MCF 10A (cell line): ENCODE measurements at regions not wholly inside any gene's neighbourhood (a gene's known extent, or its start where the extent isn't known, plus 50 kb on each side); places are given as distances from the start of the nearest gene placed in this dataset.

Experiments used
- BruUV-seq: library from RNA; stranded (reverse); fragments of 400-500 nt; replicated peaks from 2 replicates; lab custom pipeline; 2021; lab: Mats Ljungman, UMichigan
- CTCF ChIA-PET: fragments of 300-600 bp; sonication (Branson Sonifier 250); formaldehyde crosslinking; extraction: SDS; loops from one replicate; lab custom pipeline; 2021; ENCODE audit warnings: antibody characterized with exemption, inconsistent platforms; lab: Yijun Ruan, JAX
- POLR2A ChIA-PET: fragments of 300-600, 350-650 bp; sonication (Branson Sonifier 250); formaldehyde crosslinking; extraction: SDS; loops from one replicate; lab custom pipeline; 2020; ENCODE audit warnings: antibody characterized with exemption, inconsistent platforms; lab: Yijun Ruan, JAX
- DNase-seq: peaks from one replicate; pipeline ENCODE4 v3.0.0-alpha.2; 2018; ENCODE audit not compliant: unreplicated experiment
- H3K27ac Mint-ChIP-seq: one replicate; pipeline ENCODE4 v1.8.0; 2022; ENCODE audit warnings: mild to moderate bottlenecking, low read depth, mixed read lengths; ENCODE audit not compliant: unreplicated experiment
- H3K27me3 Mint-ChIP-seq: one replicate; pipeline ENCODE4 v1.8.0; 2022; ENCODE audit warnings: mixed read lengths; ENCODE audit not compliant: insufficient read depth, unreplicated experiment
- H3K36me3 Mint-ChIP-seq: one replicate; pipeline ENCODE4 v1.8.0; 2022; ENCODE audit warnings: mild to moderate bottlenecking, moderate library complexity, mixed read lengths; ENCODE audit not compliant: insufficient read depth, unreplicated experiment
- H3K4me1 Mint-ChIP-seq: one replicate; pipeline ENCODE4 v1.8.0; 2022; ENCODE audit warnings: mixed read lengths; ENCODE audit not compliant: insufficient read depth, unreplicated experiment
- H3K4me3 Mint-ChIP-seq: one replicate; pipeline ENCODE4 v1.8.0; 2022; ENCODE audit warnings: mild to moderate bottlenecking, moderate library complexity, mixed read lengths; ENCODE audit not compliant: unreplicated experiment
- H3K9me3 Mint-ChIP-seq: one replicate; pipeline ENCODE4 v1.8.0; 2022; ENCODE audit warnings: mixed read lengths; ENCODE audit not compliant: unreplicated experiment
- intact Hi-C: fragments of 100-400 bp; cut with micrococcal nuclease; formaldehyde crosslinking; loops from 2 replicates; pipeline ENCODE4 v1.14.1; 2022
- TF ChIP-seq, protein P1 (sequence below): fragments of 200-600 bp; IDR thresholded peaks from one replicate; pipeline ENCODE4 v1.8.0; 2022; ENCODE audit warnings: antibody characterized with exemption, mild to moderate bottlenecking; ENCODE audit not compliant: unreplicated experiment

DNA sequence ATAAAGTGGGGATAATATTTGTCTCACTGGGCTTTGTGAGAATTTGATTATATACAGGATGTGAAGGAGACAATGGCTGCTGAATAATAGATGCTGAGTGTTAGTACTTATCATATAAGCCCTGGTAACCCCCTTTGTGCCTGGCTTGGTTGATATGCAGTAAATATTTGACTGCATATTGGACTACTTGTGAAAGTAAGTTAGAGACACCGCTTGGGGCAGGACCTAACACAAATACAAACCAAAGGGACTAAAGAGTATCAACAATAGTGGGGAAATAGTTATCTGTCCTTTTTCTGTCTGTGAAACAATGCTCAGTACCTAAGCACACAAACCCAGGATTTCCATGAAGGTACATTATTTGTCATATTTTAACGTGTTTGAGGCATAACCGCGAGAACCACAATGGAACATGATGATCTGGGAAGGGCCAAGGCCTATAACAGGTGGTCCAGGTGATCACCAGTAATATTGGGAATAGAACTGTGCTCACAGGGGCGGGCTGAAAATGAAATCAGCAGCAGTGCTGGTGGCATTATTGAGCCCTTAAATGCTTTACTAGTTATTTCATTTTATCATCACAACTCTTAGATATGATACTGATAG is 138.2 kb upstream of the SMARCA2 start:
- ChIA-PET POLR2A (no interaction called here), CTCF (no interaction called here)
- DNase-seq = no peak
- Mint-ChIP-seq H3K4me1 (no peaks in the 10 kb centered on the region), H3K27ac (no peak overlapping the region), H3K27me3 (no peaks in the 10 kb centered on the region), H3K36me3 (no peaks in the 10 kb centered on the region), H3K4me3 (no peak overlapping the region), H3K9me3 (no peaks in the 10 kb centered on the region)
- TF ChIP-seq, protein P1, sequence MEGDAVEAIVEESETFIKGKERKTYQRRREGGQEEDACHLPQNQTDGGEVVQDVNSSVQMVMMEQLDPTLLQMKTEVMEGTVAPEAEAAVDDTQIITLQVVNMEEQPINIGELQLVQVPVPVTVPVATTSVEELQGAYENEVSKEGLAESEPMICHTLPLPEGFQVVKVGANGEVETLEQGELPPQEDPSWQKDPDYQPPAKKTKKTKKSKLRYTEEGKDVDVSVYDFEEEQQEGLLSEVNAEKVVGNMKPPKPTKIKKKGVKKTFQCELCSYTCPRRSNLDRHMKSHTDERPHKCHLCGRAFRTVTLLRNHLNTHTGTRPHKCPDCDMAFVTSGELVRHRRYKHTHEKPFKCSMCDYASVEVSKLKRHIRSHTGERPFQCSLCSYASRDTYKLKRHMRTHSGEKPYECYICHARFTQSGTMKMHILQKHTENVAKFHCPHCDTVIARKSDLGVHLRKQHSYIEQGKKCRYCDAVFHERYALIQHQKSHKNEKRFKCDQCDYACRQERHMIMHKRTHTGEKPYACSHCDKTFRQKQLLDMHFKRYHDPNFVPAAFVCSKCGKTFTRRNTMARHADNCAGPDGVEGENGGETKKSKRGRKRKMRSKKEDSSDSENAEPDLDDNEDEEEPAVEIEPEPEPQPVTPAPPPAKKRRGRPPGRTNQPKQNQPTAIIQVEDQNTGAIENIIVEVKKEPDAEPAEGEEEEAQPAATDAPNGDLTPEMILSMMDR = no peak
- BruUV-seq = no TSS peak
- intact Hi-C loops = no loop called here

DNA sequence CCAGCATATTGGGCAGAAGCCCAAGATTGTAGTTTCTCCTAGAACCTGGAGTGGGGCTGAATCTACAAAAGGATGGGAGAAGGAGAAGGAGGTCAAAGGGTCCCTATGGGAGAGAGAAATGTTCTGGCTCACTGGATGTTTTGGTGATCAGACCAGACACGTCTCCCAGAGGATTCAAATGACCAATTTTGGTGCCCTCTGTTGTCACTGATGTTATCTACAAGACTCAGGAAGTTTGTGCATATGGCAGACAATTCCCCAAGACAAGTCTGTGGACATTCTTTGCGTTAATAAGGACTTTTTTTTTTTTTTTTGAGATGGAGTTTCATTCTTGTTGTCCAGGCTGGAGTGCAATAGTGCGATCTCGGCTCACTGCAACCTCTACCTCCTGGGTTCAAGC is 137.2 kb upstream of the SMARCA2 start:
- Mint-ChIP-seq H3K4me1 (no peaks in the 10 kb centered on the region), H3K36me3 (no peaks in the 10 kb centered on the region), H3K27ac (no peak overlapping the region), H3K9me3 (no peaks in the 10 kb centered on the region), H3K4me3 (no peak overlapping the region), H3K27me3 (no peaks in the 10 kb centered on the region)
- BruUV-seq = no TSS peak
- TF ChIP-seq, protein P1 = no peak
- intact Hi-C loops = no loop called here
- ChIA-PET POLR2A (no interaction called here), CTCF (no interaction called here)
- no peak for DNase-seq

DNA sequence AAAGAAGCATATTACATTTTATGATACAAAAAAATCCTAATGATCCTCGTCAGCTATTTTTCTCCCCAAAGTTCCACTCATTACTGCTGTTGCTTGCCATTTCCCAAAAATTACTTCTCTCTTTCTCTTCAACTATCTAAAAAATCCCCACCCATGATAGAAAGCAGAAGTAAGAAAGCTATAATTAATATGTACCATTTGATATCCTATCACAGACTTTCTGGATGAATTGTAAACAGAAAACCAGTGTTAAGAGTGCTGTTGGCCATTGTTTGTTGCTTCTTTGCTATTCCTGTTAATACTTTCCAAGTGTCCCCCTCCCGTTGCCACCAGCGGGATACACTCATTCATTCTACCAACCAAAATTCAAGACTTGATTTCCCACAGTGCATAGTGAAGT is 136.3 kb upstream of the SMARCA2 start:
- no peak overlapping the region for H3K4me3 Mint-ChIP-seq
- BruUV-seq = no TSS peak
- no peak overlapping the region for H3K27ac Mint-ChIP-seq
- CTCF ChIA-PET = interaction anchor here (0.5 to 0.9 kb wide), 2 partner anchors 9 to 42 kb away, joined by 3 read pairs; no protein-coding TSS in a partner anchor
- H3K36me3 Mint-ChIP-seq = no peaks in the 10 kb centered on the region
- POLR2A ChIA-PET = no interaction called here
- no peaks in the 10 kb centered on the region for H3K27me3 Mint-ChIP-seq
- no peak for DNase-seq
- no peaks in the 10 kb centered on the region for H3K4me1 Mint-ChIP-seq
- TF ChIP-seq, protein P1 = no peak
- H3K9me3 Mint-ChIP-seq = no peaks in the 10 kb centered on the region
- intact Hi-C loops = no loop called here

DNA sequence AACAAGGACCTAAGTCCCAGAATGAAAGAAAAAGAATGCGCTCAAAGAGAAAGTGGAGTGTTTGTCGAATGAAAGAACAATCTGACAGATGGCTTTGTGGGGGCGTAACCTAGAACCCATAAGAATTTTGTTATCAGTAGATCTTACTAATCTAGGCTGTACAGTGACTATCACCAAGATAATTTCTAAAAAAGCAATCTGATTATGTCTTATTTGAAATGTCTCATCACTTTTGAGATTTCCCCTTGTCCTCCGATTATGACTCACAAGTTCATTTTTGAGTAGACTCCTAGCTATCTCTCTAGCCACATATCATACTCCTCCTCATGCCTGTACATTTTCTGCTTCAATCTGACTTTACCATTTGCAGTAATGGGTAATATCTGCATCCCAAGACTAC is 135.6 kb upstream of the SMARCA2 start:
- no TSS peak for BruUV-seq
- H3K4me3 Mint-ChIP-seq = no peak overlapping the region
- POLR2A ChIA-PET = interaction anchor here (0.6 kb wide), 1 partner anchor 325 kb away, joined by 3 read pairs; no protein-coding TSS in a partner anchor

More for the DNA sequence above, 135.6 kb upstream of the SMARCA2 start:
- no peaks in the 10 kb centered on the region for H3K27me3 Mint-ChIP-seq
- TF ChIP-seq, protein P1 = no peak
- no peaks in the 10 kb centered on the region for H3K36me3 Mint-ChIP-seq
- CTCF ChIA-PET = interaction anchor here (0.9 to 1.0 kb wide), 2 partner anchors 10 to 62 kb away, joined by 3 read pairs; no protein-coding TSS in a partner anchor
- no peaks in the 10 kb centered on the region for H3K4me1 Mint-ChIP-seq
- intact Hi-C loops = no loop called here
- no peak overlapping the region for H3K27ac Mint-ChIP-seq
- no peak for DNase-seq
- no peaks in the 10 kb centered on the region for H3K9me3 Mint-ChIP-seq
